H1 (cell line): ENCODE measurements at regions not wholly inside any gene's neighbourhood (a gene's known extent, or its start where the extent isn't known, plus 50 kb on each side); places are given as distances from the start of the nearest gene placed in this dataset.

Source experiments
- RXRA ChIP-seq: IDR thresholded peaks from 2 replicates; pipeline ENCODE4 v1.6.1; 2011; ENCODE audit warnings: low read depth, mild to moderate bottlenecking, low read length, moderate library complexity; ENCODE audit not compliant: insufficient read depth
- TAF1 ChIP-seq: IDR thresholded peaks from 2 replicates; pipeline ENCODE4 v1.6.1; 2011; ENCODE audit warnings: mild to moderate bottlenecking, low read depth, low read length

DNA sequence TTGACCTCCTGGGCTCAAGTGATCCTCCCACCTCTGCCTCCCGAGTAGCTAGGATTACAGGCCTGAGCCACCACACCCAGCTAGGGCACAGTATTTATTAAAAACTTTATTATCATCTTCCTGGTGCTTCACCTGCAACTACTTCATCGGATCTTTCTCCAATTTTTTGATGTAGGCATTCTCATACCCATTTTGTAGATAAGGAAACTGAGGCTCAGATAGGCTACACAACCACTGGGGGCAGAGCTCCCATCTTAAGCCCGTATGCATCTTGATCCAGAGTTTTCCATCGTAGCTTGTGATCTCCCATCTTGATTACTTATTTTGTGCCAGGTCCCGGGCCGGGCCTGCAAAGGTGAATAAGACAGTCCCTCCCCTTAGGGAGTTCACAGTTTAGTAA is 68.1 kb upstream of the BCOR start (continued):
- TF ChIP-seq TAF1 (no peak), RXRA (no peak)
- TF ChIP-seq, all 59 proteins: peak for 0
